ENCODE measurements at regions not wholly inside any gene's neighbourhood (a gene's known extent, or its start where the extent isn't known, plus 50 kb on each side); places are given as distances from the start of the nearest gene placed in this dataset.

GRCh38 chr2:74760875-74761630 lies 72.9 kb upstream of the HK2 start:
- DNase-seq, result no peak

- DNase-seq, result no peak
These were observed 71.1 kb upstream of the HK2 start for GRCh38 chr2:74762789-74763188.

GRCh38 chr2:74763962-74764428 lies 69.9 kb upstream of the HK2 start:
- DNase-seq, result no peak

GRCh38 chr2:74764429-74765272 lies 69.3 kb upstream of the HK2 start:
- DNase-seq, result no peak

GRCh38 chr2:74766780-74767179 lies 67.1 kb upstream of the HK2 start:
- DNase-seq, result no peak

- DNase-seq, result no peak
These were observed 66.3 kb upstream of the HK2 start for GRCh38 chr2:74767618-74768017.

GRCh38 chr2:74768401-74768914 lies 65.5 kb upstream of the HK2 start:
- DNase-seq, result no peak

GRCh38 chr2:74772046-74772445 lies 61.9 kb upstream of the HK2 start:
- DNase-seq, result no peak

GRCh38 chr2:74777161-74777900 lies 56.6 kb upstream of the HK2 start:
- peak in 1 of 2 donors; percentile 5 for DNase-seq

- DNase-seq, result no peak
These were observed 55.3 kb upstream of the HK2 start for GRCh38 chr2:74778381-74779264.

- DNase-seq, result no peak
These were observed 54.7 kb upstream of the HK2 start for GRCh38 chr2:74779265-74779558.

GRCh38 chr2:74779587-74780135 lies 54.3 kb upstream of the HK2 start:
- no peak for DNase-seq

Measured in stimulated activated CD4-positive, alpha-beta T cell treated with anti-CD3 and anti-CD28 coated beads, Interleukin-2, amount 100 ng/mL, for 24 hours (primary cell).